Mucosa of descending colon (tissue), 3 donors: ENCODE measurements at regions not wholly inside any gene's neighbourhood (a gene's known extent, or its start where the extent isn't known, plus 50 kb on each side); places are given as distances from the start of the nearest gene placed in this dataset.

Experiments used
- ATAC-seq: fragments of 200-7000 bp; cut with Tn5 transposase; one replicate; pipeline ENCODE4 v1.9.1; 2020; ENCODE audit warnings: mild to moderate bottlenecking, moderate library complexity
- DNase-seq, 3 donors: peaks; one replicate each; pipeline ENCODE4 v3.0.0-alpha.2; 2020
- H3K36me3 ChIP-seq: fragments of 200-600 bp; one replicate; pipeline ENCODE4 v1.8.0; 2021; ENCODE audit warnings: low read depth, mild to moderate bottlenecking
- H3K4me1 ChIP-seq: fragments of 200-600 bp; one replicate; pipeline ENCODE4 v1.8.0; 2021; ENCODE audit warnings: low read depth, mild to moderate bottlenecking
- H3K4me3 ChIP-seq: fragments of 200-600 bp; one replicate; pipeline ENCODE4 v1.8.0; 2021; ENCODE audit warnings: mild to moderate bottlenecking
- H3K9me3 ChIP-seq: fragments of 200-600 bp; one replicate; pipeline ENCODE4 v1.8.0; 2021; ENCODE audit warnings: mild to moderate bottlenecking
- intact Hi-C, 2 donors: fragments of 100-400 bp; cut with DNase I in 1 of 2; cut with micrococcal nuclease in 1 of 2; formaldehyde crosslinking; loops; one replicate each; pipeline versions ENCODE4 v1.11.0 to v1.11.1; 2022; cut with DNase I, micrococcal nuclease
- TF ChIP-seq, protein P1 (sequence below): fragments of 200-600 bp; IDR thresholded peaks from one replicate; pipeline ENCODE4 v1.8.0; 2022; ENCODE audit warnings: antibody characterized with exemption, mild to moderate bottlenecking
- donor health status: DM: no; HTN: no; CAD: no; lungs with moderate emphysema.
- donor health status: DM: no; HTN: no; CAD: no.
- donor health status: DM: no; HTN: yes; CAD: no.

DNA sequence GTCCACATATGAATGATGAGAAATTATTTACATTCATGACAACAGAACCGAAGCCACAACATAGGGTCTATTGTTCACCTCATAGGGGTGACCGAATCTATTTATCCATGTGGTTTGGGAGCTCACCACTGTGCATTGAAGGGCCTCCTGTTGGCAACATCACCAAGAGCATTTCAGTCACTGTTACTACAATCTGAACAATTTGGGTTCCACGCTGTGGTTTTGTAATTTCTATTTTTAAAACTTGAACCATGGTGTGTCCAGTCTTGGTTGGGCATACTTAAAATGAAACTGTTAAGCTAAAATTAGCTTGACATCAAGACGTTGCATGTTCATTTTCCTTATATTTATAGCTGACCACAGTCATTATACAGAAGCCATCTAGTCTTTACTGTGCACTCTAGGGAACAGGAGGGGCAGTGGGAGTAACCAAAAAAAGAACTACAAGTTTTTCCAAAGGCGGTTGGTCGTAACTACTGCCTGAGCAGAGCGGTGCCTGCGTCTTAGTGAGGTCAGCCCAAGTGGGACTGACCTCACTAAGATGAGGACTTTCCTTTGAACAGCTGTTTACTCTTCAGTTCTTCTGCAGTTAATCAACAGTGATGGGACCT lies 192.1 kb downstream of the SPRY1 start:
- intact Hi-C loops: no loop called here

DNA sequence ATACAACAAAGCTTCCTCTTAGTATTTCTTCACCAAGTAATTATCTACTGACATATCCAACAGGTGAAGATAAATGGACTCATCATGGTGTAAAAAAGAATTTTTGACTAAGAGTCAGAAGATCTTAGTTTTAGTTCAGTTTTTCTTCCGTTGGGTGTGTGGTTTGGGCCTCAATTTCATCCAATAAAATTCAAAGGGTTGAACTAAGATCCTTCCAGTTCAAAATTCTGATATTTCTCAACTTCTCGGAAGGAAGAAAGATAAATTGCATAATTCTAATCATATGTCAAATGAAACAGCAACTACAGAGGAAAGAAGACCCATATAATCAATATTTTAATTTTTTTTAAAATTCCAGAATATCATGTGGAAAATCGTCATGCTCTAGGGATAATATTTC lies 192.7 kb downstream of the SPRY1 start:
- TF ChIP-seq, protein P1, sequence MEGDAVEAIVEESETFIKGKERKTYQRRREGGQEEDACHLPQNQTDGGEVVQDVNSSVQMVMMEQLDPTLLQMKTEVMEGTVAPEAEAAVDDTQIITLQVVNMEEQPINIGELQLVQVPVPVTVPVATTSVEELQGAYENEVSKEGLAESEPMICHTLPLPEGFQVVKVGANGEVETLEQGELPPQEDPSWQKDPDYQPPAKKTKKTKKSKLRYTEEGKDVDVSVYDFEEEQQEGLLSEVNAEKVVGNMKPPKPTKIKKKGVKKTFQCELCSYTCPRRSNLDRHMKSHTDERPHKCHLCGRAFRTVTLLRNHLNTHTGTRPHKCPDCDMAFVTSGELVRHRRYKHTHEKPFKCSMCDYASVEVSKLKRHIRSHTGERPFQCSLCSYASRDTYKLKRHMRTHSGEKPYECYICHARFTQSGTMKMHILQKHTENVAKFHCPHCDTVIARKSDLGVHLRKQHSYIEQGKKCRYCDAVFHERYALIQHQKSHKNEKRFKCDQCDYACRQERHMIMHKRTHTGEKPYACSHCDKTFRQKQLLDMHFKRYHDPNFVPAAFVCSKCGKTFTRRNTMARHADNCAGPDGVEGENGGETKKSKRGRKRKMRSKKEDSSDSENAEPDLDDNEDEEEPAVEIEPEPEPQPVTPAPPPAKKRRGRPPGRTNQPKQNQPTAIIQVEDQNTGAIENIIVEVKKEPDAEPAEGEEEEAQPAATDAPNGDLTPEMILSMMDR: no peak
- ATAC-seq: no peak
- Histone ChIP-seq H3K4me3 (no peak overlapping the region), H3K4me1 (peaks cover 15% of the 10 kb centered on the region), H3K36me3 (no peaks in the 10 kb centered on the region), H3K9me3 (no peaks in the 10 kb centered on the region)
- intact Hi-C loops: no loop called here
- DNase-seq: no peak

More for the DNA sequence above, 192.1 kb downstream of the SPRY1 start:
- H3K36me3 ChIP-seq: no peaks in the 10 kb centered on the region
- DNase-seq (peak in 1 of 3 donors; percentile 30), ATAC-seq (peak; percentile 71)
- H3K4me3 ChIP-seq: no peak overlapping the region
- H3K4me1 ChIP-seq: peaks cover 15% of the 10 kb centered on the region
- TF ChIP-seq, protein P1: no peak
- no peaks in the 10 kb centered on the region for H3K9me3 ChIP-seq

DNA sequence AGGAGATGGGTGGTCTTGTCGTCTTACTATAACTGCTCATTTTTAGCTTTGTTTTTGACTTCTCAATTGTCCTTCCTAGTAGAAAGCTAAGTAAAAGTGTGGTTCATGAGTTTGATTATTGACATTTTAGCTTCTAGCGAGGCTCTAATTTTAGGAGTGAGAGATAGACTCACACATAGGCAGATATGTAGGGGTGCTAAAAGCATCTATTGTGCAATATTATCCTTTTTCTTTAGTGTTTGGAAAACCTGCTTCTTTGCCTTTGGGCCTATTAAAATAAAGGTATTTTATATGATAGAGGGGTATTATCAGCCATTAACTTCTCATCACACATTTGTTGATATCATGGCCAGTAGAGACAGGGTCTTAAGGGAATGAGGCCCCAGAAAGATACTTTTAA lies 195.3 kb downstream of the SPRY1 start:
- no peak for ATAC-seq
- DNase-seq: no peak

DNA sequence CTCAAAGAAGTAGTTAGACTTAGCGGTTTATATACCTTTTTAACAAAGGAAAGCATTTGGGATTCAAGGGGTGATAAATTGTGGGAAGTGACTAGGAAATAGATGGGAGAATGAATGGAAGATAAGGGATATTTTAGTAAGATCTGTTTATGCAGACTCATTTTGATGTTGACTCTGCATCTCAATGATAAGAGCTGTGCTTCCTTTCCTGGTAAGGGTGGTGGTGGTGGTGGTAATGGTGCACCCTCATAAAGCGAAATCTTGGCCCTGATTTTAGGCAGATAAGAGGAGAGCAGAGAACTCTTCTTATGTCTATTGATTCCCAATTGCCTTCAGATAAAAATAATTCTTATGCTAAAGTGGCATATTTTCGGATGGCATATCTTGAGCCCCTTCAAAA lies 197.1 kb downstream of the SPRY1 start:
- Histone ChIP-seq H3K36me3 (no peaks in the 10 kb centered on the region), H3K9me3 (no peaks in the 10 kb centered on the region), H3K4me1 (peaks cover 8% of the 10 kb centered on the region), H3K4me3 (no peak overlapping the region)
- ATAC-seq: no peak
- TF ChIP-seq, protein P1: no peak
- DNase-seq: no peak
- intact Hi-C loops: no loop called here

More for the DNA sequence above, 195.3 kb downstream of the SPRY1 start:
- TF ChIP-seq, protein P1: no peak
- Histone ChIP-seq H3K9me3 (no peaks in the 10 kb centered on the region), H3K4me1 (peaks cover 15% of the 10 kb centered on the region), H3K4me3 (no peak overlapping the region), H3K36me3 (no peaks in the 10 kb centered on the region)
- intact Hi-C loops: no loop called here

DNA sequence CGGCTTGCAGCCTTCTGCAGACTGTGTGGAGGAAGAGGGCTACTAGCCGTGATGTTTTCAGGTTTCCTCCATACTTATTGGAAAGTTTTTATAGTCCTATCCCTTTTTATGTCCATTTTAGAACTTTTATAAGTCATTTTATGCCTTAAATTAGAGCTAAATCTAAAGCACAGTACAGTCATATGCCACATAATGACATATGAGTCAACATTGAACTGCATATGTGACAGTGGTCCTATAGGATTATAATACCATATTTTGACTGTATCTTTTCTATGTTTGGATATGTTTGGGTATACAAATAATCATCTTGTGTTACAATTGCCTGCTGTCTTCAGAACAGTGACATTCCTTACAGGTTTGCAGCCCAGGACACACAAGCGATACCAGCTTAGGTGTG lies 200.2 kb downstream of the SPRY1 start:
- no peaks in the 10 kb centered on the region for H3K9me3 ChIP-seq
- DNase-seq (no peak), ATAC-seq (no peak)
- no peaks in the 10 kb centered on the region for H3K36me3 ChIP-seq
- TF ChIP-seq, protein P1: no peak
- H3K4me1 ChIP-seq: peaks cover 29% of the 10 kb centered on the region
- intact Hi-C loops: no loop called here
- H3K4me3 ChIP-seq: no peak overlapping the region

DNA sequence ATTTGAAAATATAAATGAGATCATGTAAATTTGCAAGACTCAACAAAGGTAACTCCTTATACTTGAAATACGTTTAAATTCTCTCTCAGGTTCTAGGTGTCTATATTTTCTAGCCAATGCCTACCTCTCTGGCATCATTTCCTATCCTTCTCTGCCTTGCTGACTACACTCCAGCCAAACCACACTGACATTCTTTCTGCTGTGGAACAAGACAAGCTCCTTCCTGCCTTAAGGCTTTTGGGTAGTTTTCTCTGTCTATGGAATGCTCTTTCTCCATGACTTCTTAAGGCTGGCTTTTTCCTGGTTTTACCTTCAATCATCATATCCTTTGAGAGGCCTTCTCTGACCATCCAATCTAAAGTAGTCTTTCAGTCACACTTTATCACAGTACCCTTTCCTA lies 201.0 kb downstream of the SPRY1 start:
- no peak overlapping the region for H3K4me3 ChIP-seq
- intact Hi-C loops: no loop called here
- H3K36me3 ChIP-seq: no peaks in the 10 kb centered on the region
- no peak for ATAC-seq
- no peaks in the 10 kb centered on the region for H3K9me3 ChIP-seq
- TF ChIP-seq, protein P1: no peak
- peaks cover 35% of the 10 kb centered on the region for H3K4me1 ChIP-seq
- DNase-seq: no peak
